ENCODE measurements at regions not wholly inside any gene's neighbourhood (a gene's known extent, or its start where the extent isn't known, plus 50 kb on each side); places are given as distances from the start of the nearest gene placed in this dataset.

GRCh38 chr14:65224799-65225198 lies 122.5 kb upstream of the MAX start:
- DNase-seq (ENCODE audit: low read depth, low spot score): no peak

GRCh38 chr14:65225299-65226159 lies 123.2 kb upstream of the MAX start:
- no peak for DNase-seq (ENCODE audit: low read depth, low spot score)

GRCh38 chr14:65226824-65227604 lies 124.7 kb upstream of the MAX start:
- no peak for DNase-seq (ENCODE audit: low read depth, low spot score)

GRCh38 chr14:65228436-65228835 lies 126.1 kb upstream of the MAX start:
- DNase-seq (ENCODE audit: low read depth, low spot score): no peak

GRCh38 chr14:65228956-65229747 lies 126.8 kb upstream of the MAX start:
- no peak for DNase-seq (ENCODE audit: low read depth, low spot score)

- no peak for DNase-seq (ENCODE audit: low read depth, low spot score)
Observed at GRCh38 chr14:65229748-65230728, 127.7 kb upstream of the MAX start.

- DNase-seq (ENCODE audit: low read depth, low spot score): no peak
Observed at GRCh38 chr14:65231286-65231980, 129.1 kb upstream of the MAX start.

- no peak for DNase-seq (ENCODE audit: low read depth, low spot score)
Observed at GRCh38 chr14:65234752-65235361, 132.5 kb upstream of the MAX start.

- no peak for DNase-seq (ENCODE audit: low read depth, low spot score)
Observed at GRCh38 chr14:65237023-65237814, 134.9 kb upstream of the MAX start.

GRCh38 chr14:65237941-65238340 lies 135.6 kb upstream of the MAX start:
- no peak for DNase-seq (ENCODE audit: low read depth, low spot score)

GRCh38 chr14:65238456-65238855 lies 136.1 kb upstream of the MAX start:
- no peak for DNase-seq (ENCODE audit: low read depth, low spot score)

- no peak for DNase-seq (ENCODE audit: low read depth, low spot score)
Observed at GRCh38 chr14:65239143-65239937, 137.0 kb upstream of the MAX start.

GRCh38 chr14:65239938-65240296 lies 137.6 kb upstream of the MAX start:
- no peak for DNase-seq (ENCODE audit: low read depth, low spot score)

- DNase-seq (ENCODE audit: low read depth, low spot score): no peak
Observed at GRCh38 chr14:65241125-65241752, 138.9 kb upstream of the MAX start.

- DNase-seq (ENCODE audit: low read depth, low spot score): no peak
Observed at GRCh38 chr14:65242732-65243134, 140.4 kb upstream of the MAX start.

- DNase-seq (ENCODE audit: low read depth, low spot score): no peak
Observed at GRCh38 chr14:65243766-65244442, 141.6 kb upstream of the MAX start.

GRCh38 chr14:65249471-65250161 lies 147.3 kb upstream of the MAX start:
- DNase-seq (ENCODE audit: low read depth, low spot score): no peak
